PC-3 (cell line): ENCODE measurements at regions not wholly inside any gene's neighbourhood (a gene's known extent, or its start where the extent isn't known, plus 50 kb on each side); places are given as distances from the start of the nearest gene placed in this dataset.

ENCODE experiments used
- ATAC-seq: fragments of 200-7000 bp; cut with Tn5 transposase; 2 replicates; pipeline ENCODE4 v1.9.1; 2020; ENCODE audit warnings: mild to moderate bottlenecking, moderate library complexity
- BruUV-seq: library from RNA; stranded (reverse); fragments of 400-500 nt; replicated peaks from 2 replicates; lab custom pipeline; 2021; lab: Mats Ljungman, UMichigan
- CTCF ChIA-PET: fragments of 300-600 bp; sonication (Branson Sonifier 250); formaldehyde crosslinking; loops from one replicate; lab custom pipeline; 2022; ENCODE audit warnings: antibody characterized with exemption; lab: Charles Lee
- POLR2A ChIA-PET: fragments of 300-600 bp; sonication (Branson Sonifier 250); formaldehyde crosslinking; loops from one replicate; lab custom pipeline; 2022; ENCODE audit warnings: antibody characterized with exemption; ENCODE audit not compliant: unreplicated experiment; lab: Charles Lee
- DNase-seq: peaks from one replicate; pipeline ENCODE4 v3.0.0-alpha.2; 2015
- H2AFZ ChIP-seq: fragments of 300-600 bp; sonication (generic); 2 replicates; pipeline ENCODE4 v1.6.0; 2016; ENCODE audit warnings: antibody characterized with exemption, low read length
- H3F3A ChIP-seq: fragments of 300-600 bp; sonication (generic); one replicate; pipeline ENCODE4 v1.6.0; 2017; ENCODE audit warnings: antibody characterized with exemption, low read length, control low read depth, mild to moderate bottlenecking; ENCODE audit not compliant: unreplicated experiment
- H3K27ac ChIP-seq: fragments of 300-600 bp; sonication (generic); 2 replicates; pipeline ENCODE4 v1.5.1; 2016; ENCODE audit warnings: mild to moderate bottlenecking, low read length
- H3K27me3 ChIP-seq: fragments of 300-600 bp; sonication (generic); 2 replicates; pipeline ENCODE4 v1.6.1; 2016; ENCODE audit warnings: low read length, mixed read lengths
- H3K36me3 ChIP-seq: fragments of 300-600 bp; sonication (generic); 2 replicates; pipeline ENCODE4 v1.6.1; 2016; ENCODE audit warnings: low read depth, mixed run types, low read length, mixed read lengths
- H3K4me1 ChIP-seq: fragments of 300-600 bp; sonication (generic); 2 replicates; pipeline ENCODE4 v1.5.1; 2016; ENCODE audit warnings: low read length; ENCODE audit not compliant: insufficient read depth
- H3K4me2 ChIP-seq: fragments of 300-600 bp; sonication (generic); 2 replicates; pipeline ENCODE4 v1.6.0; 2016; ENCODE audit warnings: low read length
- H3K4me3 ChIP-seq: fragments of 300-600 bp; sonication (generic); 2 replicates; pipeline ENCODE4 v1.5.1; 2016; ENCODE audit warnings: mild to moderate bottlenecking, low read length, mixed read lengths
- H3K79me2 ChIP-seq: fragments of 300-600 bp; sonication (generic); 2 replicates; pipeline ENCODE4 v1.6.1; 2017; ENCODE audit warnings: low read length, mixed read lengths
- H3K9ac ChIP-seq: fragments of 300-600 bp; sonication (generic); 2 replicates; pipeline ENCODE4 v1.6.0; 2016; ENCODE audit warnings: mild to moderate bottlenecking, low read length
- H3K9me2 ChIP-seq: fragments of 300-600 bp; sonication (generic); replicated peaks from 2 replicates; pipeline ENCODE4 v1.6.1; 2016; ENCODE audit warnings: mixed run types, low read length, mixed read lengths
- H3K9me3 ChIP-seq: fragments of 300-600 bp; sonication (generic); 2 replicates; pipeline ENCODE4 v1.6.1; 2016; ENCODE audit warnings: low read length, mixed read lengths
- H4K20me1 ChIP-seq: fragments of 300-600 bp; sonication (generic); 2 replicates; pipeline ENCODE4 v1.6.1; 2016; ENCODE audit warnings: low read length, mixed read lengths
- EZH2 ChIP-seq: fragments of 300-600 bp; sonication (generic); IDR thresholded peaks from one replicate; pipeline ENCODE4 v1.6.1; 2017; ENCODE audit warnings: antibody characterized with exemption, mild to moderate bottlenecking, low read length; ENCODE audit not compliant: unreplicated experiment
- EZH2phosphoT487 ChIP-seq: fragments of 300-600 bp; sonication (generic); IDR thresholded peaks from 2 replicates; pipeline ENCODE4 v1.6.1; 2018; ENCODE audit warnings: mild to moderate bottlenecking, antibody characterized with exemption, low read length, borderline replicate concordance
- intact Hi-C: fragments of 100-400 bp; cut with micrococcal nuclease; formaldehyde crosslinking; loops from 2 replicates; pipeline ENCODE4 v1.9.0; 2023
- TF ChIP-seq, protein P1 (sequence below): fragments of 300-600 bp; sonication (generic); conservative IDR thresholded peaks from 2 replicates; pipeline ENCODE4 v1.5.1; 2017; ENCODE audit warnings: antibody characterized with exemption, low read depth, mild to moderate bottlenecking, low read length

DNA sequence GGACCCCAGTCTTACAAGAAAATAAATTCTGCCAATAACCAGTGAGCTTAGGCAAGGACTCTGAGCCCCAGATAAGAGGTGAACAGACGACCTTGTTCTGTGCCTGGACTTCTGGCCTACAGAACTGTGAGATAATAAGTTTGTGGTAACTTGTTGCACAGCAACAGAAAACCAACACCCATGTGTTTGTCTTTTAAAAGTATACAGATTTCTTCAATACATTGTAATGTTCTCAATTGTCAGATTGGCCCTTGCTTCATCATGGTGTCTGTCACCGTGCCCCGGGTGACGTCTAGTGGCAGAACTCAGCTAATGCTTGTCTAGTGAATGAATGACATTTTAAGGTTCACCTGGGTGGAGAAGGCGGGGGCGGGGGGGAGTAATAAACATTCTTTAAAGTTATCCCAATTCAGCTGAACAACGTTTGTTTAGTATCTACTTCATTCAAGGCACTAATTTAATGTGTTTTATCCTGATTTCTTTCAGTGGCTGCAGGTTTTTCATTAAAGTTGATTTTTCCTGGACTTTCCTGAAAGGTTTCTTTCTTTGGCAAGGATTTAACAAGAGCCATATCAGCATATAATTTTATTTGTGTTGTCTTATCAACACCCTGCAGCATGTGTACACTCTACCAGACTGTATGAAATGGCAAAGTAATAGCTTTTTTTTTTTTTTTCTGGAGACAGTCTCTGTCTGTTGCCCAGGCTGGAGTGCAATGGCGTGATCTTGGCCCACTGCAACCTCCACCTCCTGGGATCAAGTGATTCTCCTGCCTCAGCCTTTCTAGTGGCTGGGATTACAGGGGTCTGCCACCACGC is 123.8 kb upstream of the DLX2 start:
- H3K4me1 ChIP-seq = peaks cover 17% of the 10 kb centered on the region
- ATAC-seq (no peak), DNase-seq (peak; percentile 39)
- no peaks in the 10 kb centered on the region for H3K36me3 ChIP-seq
- H3K9me3 ChIP-seq = no peaks in the 10 kb centered on the region
- H3K4me3 ChIP-seq = no peak overlapping the region
- ChIA-PET POLR2A (no interaction called here), CTCF (no interaction called here)
- no peaks in the 10 kb centered on the region for H3K27me3 ChIP-seq
- no peak overlapping the region for H3K27ac ChIP-seq
- no peak overlapping the region for H3K9ac ChIP-seq
- intact Hi-C loops = no loop called here
- no TSS peak for BruUV-seq
- no peaks in the 10 kb centered on the region for H3F3A ChIP-seq
- no peaks in the 10 kb centered on the region for H3K9me2 ChIP-seq
- H2AFZ ChIP-seq = no peak overlapping the region
- no peak overlapping the region for H3K4me2 ChIP-seq
- H4K20me1 ChIP-seq = no peaks in the 10 kb centered on the region
- H3K79me2 ChIP-seq = no peaks in the 10 kb centered on the region
- no peak for TF ChIP-seq EZH2phosphoT487
- TF ChIP-seq EZH2 = no peak
- TF ChIP-seq, protein P1, sequence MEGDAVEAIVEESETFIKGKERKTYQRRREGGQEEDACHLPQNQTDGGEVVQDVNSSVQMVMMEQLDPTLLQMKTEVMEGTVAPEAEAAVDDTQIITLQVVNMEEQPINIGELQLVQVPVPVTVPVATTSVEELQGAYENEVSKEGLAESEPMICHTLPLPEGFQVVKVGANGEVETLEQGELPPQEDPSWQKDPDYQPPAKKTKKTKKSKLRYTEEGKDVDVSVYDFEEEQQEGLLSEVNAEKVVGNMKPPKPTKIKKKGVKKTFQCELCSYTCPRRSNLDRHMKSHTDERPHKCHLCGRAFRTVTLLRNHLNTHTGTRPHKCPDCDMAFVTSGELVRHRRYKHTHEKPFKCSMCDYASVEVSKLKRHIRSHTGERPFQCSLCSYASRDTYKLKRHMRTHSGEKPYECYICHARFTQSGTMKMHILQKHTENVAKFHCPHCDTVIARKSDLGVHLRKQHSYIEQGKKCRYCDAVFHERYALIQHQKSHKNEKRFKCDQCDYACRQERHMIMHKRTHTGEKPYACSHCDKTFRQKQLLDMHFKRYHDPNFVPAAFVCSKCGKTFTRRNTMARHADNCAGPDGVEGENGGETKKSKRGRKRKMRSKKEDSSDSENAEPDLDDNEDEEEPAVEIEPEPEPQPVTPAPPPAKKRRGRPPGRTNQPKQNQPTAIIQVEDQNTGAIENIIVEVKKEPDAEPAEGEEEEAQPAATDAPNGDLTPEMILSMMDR = peak; percentile 36; the same call in 1 of the 2 replicates

DNA sequence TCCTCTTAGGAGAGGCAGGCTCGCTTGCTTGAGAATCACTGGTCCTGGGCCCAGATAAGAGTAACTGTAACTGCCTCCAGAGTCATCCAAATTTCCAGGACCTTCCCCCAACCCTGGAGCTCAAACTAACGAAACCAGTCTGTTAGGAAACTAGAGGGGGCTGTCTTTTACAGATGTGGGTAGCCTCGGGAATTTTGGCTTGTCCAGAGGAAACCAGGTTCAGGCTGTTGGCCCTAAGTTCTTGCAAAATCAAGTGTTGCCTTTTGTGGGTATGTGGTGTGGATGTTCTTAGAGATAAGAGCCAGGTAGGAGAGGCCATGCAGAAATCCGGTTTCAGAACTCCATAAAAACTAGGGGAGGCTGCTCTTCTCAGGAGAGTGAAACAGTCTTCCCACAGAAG is 125.0 kb upstream of the DLX2 start:
- Histone ChIP-seq H3F3A (no peaks in the 10 kb centered on the region), H3K36me3 (no peaks in the 10 kb centered on the region), H3K27ac (no peak overlapping the region), H4K20me1 (no peaks in the 10 kb centered on the region), H3K9me2 (no peaks in the 10 kb centered on the region), H3K4me3 (no peak overlapping the region), H3K79me2 (no peaks in the 10 kb centered on the region), H3K4me1 (peaks cover 28% of the 10 kb centered on the region), H3K9ac (no peak overlapping the region), H3K4me2 (no peak overlapping the region), H3K27me3 (no peaks in the 10 kb centered on the region), H3K9me3 (no peaks in the 10 kb centered on the region), H2AFZ (no peak overlapping the region)
- TF ChIP-seq EZH2 = no peak
- TF ChIP-seq, protein P1 = no peak
- no peak for TF ChIP-seq EZH2phosphoT487
- intact Hi-C loops = no loop called here
- BruUV-seq = no TSS peak
- ATAC-seq = no peak
- ChIA-PET CTCF (no interaction called here), POLR2A (no interaction called here)
- DNase-seq = no peak

DNA sequence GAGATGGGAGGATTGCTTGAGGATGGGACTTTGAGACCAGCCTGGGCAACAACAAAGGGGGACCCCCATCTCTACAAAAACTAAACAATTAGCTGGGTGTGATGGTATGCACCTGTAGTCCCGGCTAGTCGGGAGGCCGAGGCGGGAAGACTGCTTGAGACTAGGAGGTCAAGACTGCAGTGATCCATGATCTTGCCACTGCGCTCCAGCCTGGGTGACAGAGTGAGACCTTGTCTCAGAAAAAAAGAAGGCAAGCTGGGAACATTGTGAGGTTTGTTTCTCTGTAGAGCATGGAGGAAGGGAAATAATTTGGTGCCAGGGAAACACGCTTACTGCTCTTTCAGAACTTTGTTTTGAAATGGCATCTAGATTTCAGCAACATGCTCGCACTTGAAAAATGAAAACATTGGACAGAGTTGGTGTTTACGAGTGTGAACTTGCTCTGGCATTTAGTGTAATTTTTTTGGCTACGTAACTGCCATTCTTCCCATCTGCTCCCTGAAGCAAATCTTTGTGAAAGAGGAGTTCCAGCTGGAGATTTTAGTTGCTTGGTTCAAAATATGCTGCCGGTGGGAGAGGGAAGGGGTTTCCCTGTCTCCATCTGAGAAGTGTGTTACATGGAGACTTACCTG is 125.6 kb upstream of the DLX2 start:
- H3K79me2 ChIP-seq = no peaks in the 10 kb centered on the region
- H3K9ac ChIP-seq = no peak overlapping the region
- peaks cover 30% of the 10 kb centered on the region for H3K4me1 ChIP-seq
- no peaks in the 10 kb centered on the region for H4K20me1 ChIP-seq
- no peaks in the 10 kb centered on the region for H3K9me3 ChIP-seq
- DNase-seq (no peak), ATAC-seq (no peak)
- intact Hi-C loops = no loop called here
- CTCF ChIA-PET = no interaction called here
- no peak overlapping the region for H3K4me2 ChIP-seq
- H3K4me3 ChIP-seq = no peak overlapping the region
- no peaks in the 10 kb centered on the region for H3K36me3 ChIP-seq
- no peak overlapping the region for H3K27ac ChIP-seq
- no peak for TF ChIP-seq EZH2phosphoT487
- TF ChIP-seq, protein P1 = no peak
- no peak for TF ChIP-seq EZH2
- no peak overlapping the region for H2AFZ ChIP-seq
- no peaks in the 10 kb centered on the region for H3F3A ChIP-seq
- POLR2A ChIA-PET = no interaction called here
- no peaks in the 10 kb centered on the region for H3K9me2 ChIP-seq
- BruUV-seq = no TSS peak
- H3K27me3 ChIP-seq = no peaks in the 10 kb centered on the region
